ENCODE measurements at regions not wholly inside any gene's neighbourhood (a gene's known extent, or its start where the extent isn't known, plus 50 kb on each side); places are given as distances from the start of the nearest gene placed in this dataset.

- TF ChIP-seq FOXK1 (CRISPR knock-in tag; IDR thresholded peaks at IDR 0.05) (no peak), CTCF (IDR thresholded peaks at IDR 0.05) (no peak), ZBTB21 (CRISPR knock-in tag; IDR thresholded peaks at IDR 0.05; ENCODE audit: borderline replicate concordance) (no peak)
Measured at GRCh38 chr4:170610434-170610833, 520.7 kb upstream of the AADAT start.
